Fibroblast of villous mesenchyme (primary cell): ENCODE measurements at regions not wholly inside any gene's neighbourhood (a gene's known extent, or its start where the extent isn't known, plus 50 kb on each side); places are given as distances from the start of the nearest gene placed in this dataset.

ENCODE experiments used
- DNase-seq: peaks from one replicate; pipeline ENCODE4 v3.0.0-alpha.2; 2010; ENCODE audit warnings: low read depth
- H3K4me3 ChIP-seq: 2 replicates; pipeline ENCODE4 v1.5.1; 2011; ENCODE audit warnings: low read depth, mild to moderate bottlenecking, low read length
- TF ChIP-seq, protein P1 (sequence below): IDR thresholded peaks from 2 replicates; pipeline ENCODE4 v1.5.1; 2012; ENCODE audit warnings: low read depth, mild to moderate bottlenecking, low read length; ENCODE audit not compliant: insufficient read depth

- TF ChIP-seq, protein P1, sequence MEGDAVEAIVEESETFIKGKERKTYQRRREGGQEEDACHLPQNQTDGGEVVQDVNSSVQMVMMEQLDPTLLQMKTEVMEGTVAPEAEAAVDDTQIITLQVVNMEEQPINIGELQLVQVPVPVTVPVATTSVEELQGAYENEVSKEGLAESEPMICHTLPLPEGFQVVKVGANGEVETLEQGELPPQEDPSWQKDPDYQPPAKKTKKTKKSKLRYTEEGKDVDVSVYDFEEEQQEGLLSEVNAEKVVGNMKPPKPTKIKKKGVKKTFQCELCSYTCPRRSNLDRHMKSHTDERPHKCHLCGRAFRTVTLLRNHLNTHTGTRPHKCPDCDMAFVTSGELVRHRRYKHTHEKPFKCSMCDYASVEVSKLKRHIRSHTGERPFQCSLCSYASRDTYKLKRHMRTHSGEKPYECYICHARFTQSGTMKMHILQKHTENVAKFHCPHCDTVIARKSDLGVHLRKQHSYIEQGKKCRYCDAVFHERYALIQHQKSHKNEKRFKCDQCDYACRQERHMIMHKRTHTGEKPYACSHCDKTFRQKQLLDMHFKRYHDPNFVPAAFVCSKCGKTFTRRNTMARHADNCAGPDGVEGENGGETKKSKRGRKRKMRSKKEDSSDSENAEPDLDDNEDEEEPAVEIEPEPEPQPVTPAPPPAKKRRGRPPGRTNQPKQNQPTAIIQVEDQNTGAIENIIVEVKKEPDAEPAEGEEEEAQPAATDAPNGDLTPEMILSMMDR: no peak
- no peak overlapping the region for H3K4me3 ChIP-seq
- no peak for DNase-seq
These were observed 802.3 kb downstream of the QKI start for GRCh38 chr6:164216839-164217238.

- no peak for DNase-seq
- TF ChIP-seq, protein P1: no peak
These were observed 801.9 kb downstream of the QKI start for GRCh38 chr6:164216368-164216767.

DNA sequence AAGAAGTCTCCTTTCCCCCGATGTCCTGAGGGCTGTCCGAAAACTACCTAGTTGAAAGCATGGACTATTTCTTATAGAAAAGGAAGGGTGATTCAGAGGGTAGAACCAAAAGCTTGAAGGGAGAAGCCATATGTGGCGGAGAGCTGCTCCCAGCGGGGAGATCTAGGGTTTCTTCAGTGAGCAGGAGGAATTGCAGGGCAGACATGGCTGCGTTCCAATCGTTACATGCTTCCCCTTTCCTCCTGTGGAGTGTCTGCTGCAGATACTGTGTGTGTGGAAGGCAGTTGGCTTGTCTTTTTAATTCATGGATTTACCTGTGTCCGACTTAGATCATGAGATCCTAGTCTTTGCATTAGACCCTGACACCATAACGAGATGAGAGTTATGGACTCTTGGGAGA is 799.5 kb downstream of the QKI start:
- TF ChIP-seq, protein P1: no peak
- no peak for DNase-seq
- no peak overlapping the region for H3K4me3 ChIP-seq

More at GRCh38 chr6:164216368-164216767, 801.9 kb downstream of the QKI start:
- no peak overlapping the region for H3K4me3 ChIP-seq

GRCh38 chr6:164211254-164211653 is 796.7 kb downstream of the QKI start:
- TF ChIP-seq, protein P1: no peak

DNA sequence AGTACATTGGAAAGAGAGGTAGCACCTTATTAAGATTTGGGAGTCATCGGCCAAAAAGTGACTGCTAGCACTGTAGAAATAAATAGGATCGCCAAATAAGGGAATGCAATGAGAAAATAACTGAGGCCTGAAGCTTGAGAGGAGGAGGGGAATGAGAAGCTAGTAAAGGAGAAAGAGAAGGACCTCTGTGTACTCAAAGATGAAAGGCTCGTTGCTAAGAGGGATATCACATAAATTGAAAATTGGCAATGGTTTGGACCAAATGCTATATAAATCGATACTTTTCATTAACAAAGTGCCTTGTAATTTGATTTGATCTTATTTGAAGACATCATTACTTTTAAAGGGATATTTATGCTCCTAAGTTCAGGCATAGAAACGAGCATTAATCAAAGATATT is 796.3 kb downstream of the QKI start:
- no peak overlapping the region for H3K4me3 ChIP-seq
- no peak for DNase-seq
- TF ChIP-seq, protein P1: no peak

More at GRCh38 chr6:164211254-164211653, 796.7 kb downstream of the QKI start:
- no peak overlapping the region for H3K4me3 ChIP-seq
- no peak for DNase-seq

DNA sequence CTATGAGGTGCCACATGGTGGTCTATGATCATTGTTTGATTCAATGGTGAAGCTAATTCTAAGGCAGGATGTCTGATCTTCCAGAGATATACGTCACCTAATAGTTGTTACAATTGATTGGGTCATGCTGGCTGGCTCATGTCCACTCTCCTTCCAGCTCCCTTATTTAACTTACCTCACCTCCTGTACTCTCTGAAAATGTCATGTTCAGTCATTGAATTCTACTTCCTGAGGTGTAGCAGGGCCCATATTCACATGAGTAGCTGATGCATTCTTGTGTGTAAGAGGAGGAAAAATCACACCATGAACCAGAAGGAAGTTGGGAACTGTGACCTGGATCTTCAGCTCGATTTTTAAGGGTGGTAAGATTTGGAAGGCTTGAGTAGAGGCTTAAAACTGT is 795.8 kb downstream of the QKI start:
- no peak for DNase-seq
- TF ChIP-seq, protein P1: no peak
- no peak overlapping the region for H3K4me3 ChIP-seq

- DNase-seq: no peak
- TF ChIP-seq, protein P1: no peak
- no peak overlapping the region for H3K4me3 ChIP-seq
These were observed 793.9 kb downstream of the QKI start for GRCh38 chr6:164208371-164208770.
